Fibroblast of villous mesenchyme (primary cell): ENCODE measurements at regions not wholly inside any gene's neighbourhood (a gene's known extent, or its start where the extent isn't known, plus 50 kb on each side); places are given as distances from the start of the nearest gene placed in this dataset.

Experiments used
- DNase-seq: peaks from one replicate; pipeline ENCODE4 v3.0.0-alpha.2; 2010; ENCODE audit warnings: low read depth
- H3K4me3 ChIP-seq: 2 replicates; pipeline ENCODE4 v1.5.1; 2011; ENCODE audit warnings: low read depth, mild to moderate bottlenecking, low read length
- CTCF ChIP-seq: IDR thresholded peaks from 2 replicates; pipeline ENCODE4 v1.5.1; 2012; ENCODE audit warnings: low read depth, mild to moderate bottlenecking, low read length; ENCODE audit not compliant: insufficient read depth

GRCh38 chr6:63426844-63427243, 107.1 kb upstream of the LGSN start:
- DNase-seq, result no peak
- no peak overlapping the region for H3K4me3 ChIP-seq
- TF ChIP-seq CTCF, result no peak

- DNase-seq, result no peak
- H3K4me3 ChIP-seq, result no peak overlapping the region
- TF ChIP-seq CTCF, result no peak
Measured at GRCh38 chr6:63427951-63428350, 108.2 kb upstream of the LGSN start.

GRCh38 chr6:63430985-63431519, 111.3 kb upstream of the LGSN start:
- no peak for TF ChIP-seq CTCF
- H3K4me3 ChIP-seq, result no peak overlapping the region
- DNase-seq, result no peak

GRCh38 chr6:63434943-63435342, 115.2 kb upstream of the LGSN start:
- H3K4me3 ChIP-seq, result no peak overlapping the region
- DNase-seq, result no peak
- no peak for TF ChIP-seq CTCF

- H3K4me3 ChIP-seq, result no peak overlapping the region
- no peak for TF ChIP-seq CTCF
- DNase-seq, result no peak
Measured at GRCh38 chr6:63436356-63436755, 116.6 kb upstream of the LGSN start.

- no peak overlapping the region for H3K4me3 ChIP-seq
- no peak for TF ChIP-seq CTCF
- no peak for DNase-seq
Measured at GRCh38 chr6:63437058-63437457, 117.3 kb upstream of the LGSN start.

- DNase-seq, result no peak
- H3K4me3 ChIP-seq, result no peak overlapping the region
- no peak for TF ChIP-seq CTCF
Measured at GRCh38 chr6:63440057-63440456, 120.3 kb upstream of the LGSN start.
